ENCODE measurements at regions not wholly inside any gene's neighbourhood (a gene's known extent, or its start where the extent isn't known, plus 50 kb on each side); places are given as distances from the start of the nearest gene placed in this dataset.
"Not testable (repeated sequence)": the region's sequence is repeated elsewhere in the genome, so short reads cannot be mapped to it uniquely, and the experiment has no call there.

- DNase-seq (ENCODE audit: low read depth, low spot score), result no peak
- no peak overlapping the region for H3K4me3 ChIP-seq (ENCODE audit: low read length)
These were observed 433.7 kb upstream of the GYPC start for GRCh38 chr2:126222278-126222677.

- no peak overlapping the region for H3K4me3 ChIP-seq (ENCODE audit: low read length)
- DNase-seq (ENCODE audit: low read depth, low spot score), result no peak
These were observed 431.2 kb upstream of the GYPC start for GRCh38 chr2:126224776-126225175.

DNA sequence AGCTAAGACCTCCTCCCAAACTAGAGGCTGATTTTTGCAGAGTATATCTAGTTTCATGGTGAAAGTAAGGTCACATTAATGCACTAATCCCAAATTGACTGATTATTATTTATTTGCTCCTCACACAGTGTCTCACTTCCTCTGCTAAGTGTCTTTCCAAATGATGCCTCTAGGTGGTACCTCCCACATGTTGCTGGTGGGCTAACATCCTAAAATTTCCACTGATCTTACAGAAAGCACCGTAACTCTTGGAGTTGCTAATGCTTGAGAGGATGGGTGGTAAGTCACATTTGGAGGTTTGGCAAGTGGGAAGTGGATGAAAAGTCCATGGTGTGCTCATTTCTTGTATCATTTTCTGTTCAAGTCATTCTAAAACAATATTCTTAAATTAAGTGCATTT lies 428.7 kb upstream of the GYPC start:
- DNase-seq (ENCODE audit: low read depth, low spot score), result no peak
- H3K4me3 ChIP-seq (ENCODE audit: low read length), result no peak overlapping the region

- H3K4me3 ChIP-seq (ENCODE audit: low read length), result no peak overlapping the region
- DNase-seq (ENCODE audit: low read depth, low spot score), result no peak
These were observed 427.4 kb upstream of the GYPC start for GRCh38 chr2:126228531-126228930.

- H3K4me3 ChIP-seq (ENCODE audit: low read length), result no peak overlapping the region
- DNase-seq (ENCODE audit: low read depth, low spot score), result no peak
These were observed 417.7 kb upstream of the GYPC start for GRCh38 chr2:126238251-126238650.

DNA sequence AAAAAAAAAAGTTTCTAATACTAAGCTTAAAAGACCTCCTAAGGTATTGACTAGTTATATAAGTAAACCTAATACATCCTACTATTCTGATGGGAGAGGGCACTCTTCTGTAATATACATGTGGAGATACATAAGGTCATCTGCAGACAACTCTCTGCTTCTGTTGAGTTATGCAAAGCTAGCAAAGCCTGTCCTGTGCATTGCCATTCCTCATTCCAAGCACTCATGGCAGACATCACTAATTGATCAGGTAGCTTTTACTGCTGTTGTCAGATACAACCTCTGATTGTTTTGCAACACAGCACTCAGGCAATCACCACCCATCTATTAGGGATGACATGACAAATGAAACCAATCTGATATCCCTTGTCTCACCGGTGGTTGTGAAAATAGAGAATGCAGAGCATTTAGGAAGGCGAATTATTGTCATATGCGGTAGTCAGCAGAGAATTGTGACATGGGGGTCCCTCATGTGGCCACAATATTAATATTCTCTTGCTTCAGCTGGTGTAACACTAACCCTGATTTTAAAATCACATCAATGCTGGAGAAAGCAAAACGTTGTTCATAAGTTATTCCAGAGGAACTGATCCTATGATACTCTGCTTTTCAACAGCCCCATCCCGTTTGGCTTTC lies 416.5 kb upstream of the GYPC start:
- DNase-seq (ENCODE audit: low read depth, low spot score), result no peak
- no peak overlapping the region for H3K4me3 ChIP-seq (ENCODE audit: low read length)

- no peak for DNase-seq (ENCODE audit: low read depth, low spot score)
- H3K4me3 ChIP-seq (ENCODE audit: low read length), result no peak overlapping the region
These were observed 415.0 kb upstream of the GYPC start for GRCh38 chr2:126241001-126241400.

GRCh38 chr2:126241411-126241810 lies 414.5 kb upstream of the GYPC start:
- no peak for DNase-seq (ENCODE audit: low read depth, low spot score)

DNA sequence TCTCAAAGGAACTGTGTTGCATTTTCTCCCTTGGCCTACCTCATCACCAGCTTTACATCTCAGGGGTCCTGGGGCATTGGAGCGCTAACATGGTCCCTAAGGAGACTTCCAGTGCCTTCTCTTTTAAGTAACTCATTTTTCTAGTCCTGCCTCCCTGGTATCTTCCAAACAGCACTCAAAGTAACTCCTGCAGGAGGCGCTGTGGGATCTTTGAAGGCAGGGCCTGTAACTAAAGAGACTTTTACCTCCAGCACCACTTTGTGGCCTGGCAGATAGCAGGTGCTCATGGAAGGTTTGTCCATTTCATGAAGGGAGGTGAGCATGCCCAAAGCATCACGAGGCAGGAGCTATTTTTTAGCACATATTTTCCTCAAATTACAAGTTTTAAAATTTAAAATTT lies 411.0 kb upstream of the GYPC start:
- DNase-seq (ENCODE audit: low read depth, low spot score), result peak; percentile 47
- H3K4me3 ChIP-seq (ENCODE audit: low read length), result no peak overlapping the region

More at GRCh38 chr2:126241411-126241810, 414.5 kb upstream of the GYPC start:
- no peak overlapping the region for H3K4me3 ChIP-seq (ENCODE audit: low read length)

DNA sequence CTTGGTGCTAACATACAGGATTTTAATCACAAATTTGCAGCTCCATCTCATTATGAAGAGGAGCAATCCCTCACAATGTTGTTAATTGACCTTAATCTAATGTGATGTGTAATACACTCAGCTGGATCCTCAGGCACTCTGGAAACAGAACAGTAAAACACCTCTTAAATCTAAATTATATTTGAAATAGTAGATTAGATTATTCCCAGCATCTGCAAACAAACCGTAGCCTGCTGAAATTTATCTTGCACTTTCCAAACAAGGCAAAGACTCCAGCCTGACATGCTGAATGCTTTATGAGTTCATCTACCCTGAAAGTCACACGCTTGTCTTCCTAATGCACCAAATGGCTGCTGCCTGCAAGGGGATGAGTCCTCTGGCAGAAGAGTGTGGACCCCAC lies 402.3 kb upstream of the GYPC start:
- H3K4me3 ChIP-seq (ENCODE audit: low read length), result no peak overlapping the region
- DNase-seq (ENCODE audit: low read depth, low spot score), result no peak

DNA sequence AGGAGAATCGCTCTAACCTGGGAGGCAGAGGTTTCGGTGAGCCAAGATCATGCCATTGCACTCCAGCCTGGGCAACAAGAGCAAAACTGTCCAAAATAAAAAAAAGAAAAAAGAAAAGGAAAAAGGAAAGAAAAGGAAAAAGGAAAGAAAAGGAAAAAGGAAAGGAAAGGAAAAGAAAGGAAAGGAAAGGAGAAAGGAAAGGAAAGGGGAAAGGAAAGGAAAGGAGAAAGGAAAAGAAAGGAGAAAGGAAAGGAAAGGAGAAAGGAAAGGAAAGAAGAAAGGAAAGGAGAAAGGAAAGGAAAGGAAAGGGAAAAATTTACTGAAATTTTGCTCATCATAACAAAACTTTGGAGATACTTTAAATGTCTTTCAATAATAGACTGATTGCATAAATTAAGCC lies 391.3 kb upstream of the GYPC start:
- no peak for DNase-seq (ENCODE audit: low read depth, low spot score)
- H3K4me3 ChIP-seq (ENCODE audit: low read length), result no peak overlapping the region

GRCh38 chr2:126269911-126270310 lies 386.0 kb upstream of the GYPC start:
- H3K4me3 ChIP-seq (ENCODE audit: low read length), result no peak overlapping the region
- DNase-seq (ENCODE audit: low read depth, low spot score), result no peak

DNA sequence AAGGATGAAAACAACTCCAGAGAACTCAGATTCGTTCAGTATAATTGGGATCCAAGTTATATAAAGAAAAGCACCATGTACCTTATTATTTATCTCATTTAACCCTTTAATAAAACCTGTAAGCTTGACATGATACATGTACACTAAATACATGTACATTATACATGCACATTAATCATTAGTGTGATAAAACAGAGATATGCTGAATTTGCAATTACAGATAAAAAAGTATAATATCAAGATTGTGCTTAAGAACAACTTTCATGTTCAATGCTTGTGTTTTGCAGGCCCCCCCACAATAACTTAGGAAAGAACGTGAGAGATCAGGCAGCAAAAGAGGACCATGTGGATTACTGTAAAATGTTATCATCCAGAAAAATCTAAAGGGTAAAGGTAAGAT lies 385.4 kb upstream of the GYPC start:
- no peak for DNase-seq (ENCODE audit: low read depth, low spot score)
- no peak overlapping the region for H3K4me3 ChIP-seq (ENCODE audit: low read length)

GRCh38 chr2:126272401-126272800 lies 383.6 kb upstream of the GYPC start:
- no peak overlapping the region for H3K4me3 ChIP-seq (ENCODE audit: low read length)
- no peak for DNase-seq (ENCODE audit: low read depth, low spot score)

- DNase-seq (ENCODE audit: low read depth, low spot score), result no peak
These were observed 380.9 kb upstream of the GYPC start for GRCh38 chr2:126275098-126275497.

DNA sequence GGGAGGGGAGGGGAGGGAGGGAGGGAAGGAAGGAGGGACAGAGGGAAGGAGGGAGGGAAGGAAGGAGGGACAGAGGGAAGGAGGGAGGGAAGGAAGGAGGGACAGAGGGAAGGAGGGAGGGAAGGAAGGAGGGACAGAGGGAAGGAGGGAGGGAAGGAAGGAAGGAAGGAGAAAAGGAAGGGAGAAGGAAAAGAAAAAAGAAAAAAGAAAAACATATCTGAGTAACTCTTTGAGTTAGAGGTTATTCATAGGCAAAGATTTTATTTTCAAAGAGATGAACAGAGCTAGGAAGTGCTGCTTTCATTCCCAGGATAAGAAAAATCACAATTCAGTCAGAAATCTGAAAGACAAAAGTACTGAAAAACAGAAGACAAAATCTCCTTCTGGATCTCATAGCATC lies 379.7 kb upstream of the GYPC start:
- not testable (repeated sequence) for H3K4me3 ChIP-seq (ENCODE audit: low read length); DNase-seq (ENCODE audit: low read depth, low spot score)

More at GRCh38 chr2:126275098-126275497, 380.9 kb upstream of the GYPC start:
- no peak overlapping the region for H3K4me3 ChIP-seq (ENCODE audit: low read length)

- no peak for DNase-seq (ENCODE audit: low read depth, low spot score)
- no peak overlapping the region for H3K4me3 ChIP-seq (ENCODE audit: low read length)
These were observed 367.6 kb upstream of the GYPC start for GRCh38 chr2:126288362-126288761.

GRCh38 chr2:126293962-126294361 lies 362.0 kb upstream of the GYPC start:
- not testable (repeated sequence) for DNase-seq (ENCODE audit: low read depth, low spot score); H3K4me3 ChIP-seq (ENCODE audit: low read length)

- no peak for DNase-seq (ENCODE audit: low read depth, low spot score)
These were observed 356.4 kb upstream of the GYPC start for GRCh38 chr2:126299469-126299976.

DNA sequence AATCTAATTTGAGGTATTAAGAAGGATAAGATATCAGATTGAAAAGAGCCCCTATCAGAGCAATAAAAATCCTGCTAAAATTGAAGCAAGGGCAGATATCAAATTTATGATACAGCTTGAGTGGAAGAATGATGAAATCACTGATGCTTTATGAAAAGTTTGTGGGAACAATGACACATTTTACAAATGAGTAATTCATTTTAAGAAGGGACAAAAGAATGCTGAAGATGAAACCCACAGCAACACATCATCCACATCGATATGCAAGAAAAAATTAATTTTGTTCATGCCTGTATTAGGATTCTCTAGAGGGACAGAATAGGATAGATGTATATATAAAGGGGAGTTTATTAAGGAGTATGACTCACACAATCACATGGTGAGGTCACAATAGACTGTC lies 355.6 kb upstream of the GYPC start:
- DNase-seq (ENCODE audit: low read depth, low spot score), result no peak
- no peak overlapping the region for H3K4me3 ChIP-seq (ENCODE audit: low read length)

More at GRCh38 chr2:126299469-126299976, 356.4 kb upstream of the GYPC start:
- H3K4me3 ChIP-seq (ENCODE audit: low read length), result no peak overlapping the region

DNA sequence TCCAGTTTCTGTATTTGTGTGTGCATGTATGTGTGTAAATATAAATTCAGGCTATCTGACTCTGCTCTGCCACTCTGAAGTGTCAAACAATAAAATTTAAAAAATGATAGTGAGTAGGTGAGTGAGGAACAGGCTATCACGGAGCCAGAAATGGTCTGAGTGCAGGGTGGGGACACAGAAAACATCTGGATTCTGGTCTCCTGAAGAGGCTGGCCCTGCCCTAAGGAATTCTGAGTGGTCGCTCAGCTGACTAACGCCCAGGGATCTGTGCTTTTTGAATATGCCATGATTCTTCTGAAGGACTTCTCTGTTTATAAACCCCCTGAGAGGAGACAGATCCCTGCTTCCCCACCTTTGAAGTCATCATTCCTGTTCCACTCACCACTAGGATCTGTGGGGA lies 353.9 kb upstream of the GYPC start:
- no peak for DNase-seq (ENCODE audit: low read depth, low spot score)
- H3K4me3 ChIP-seq (ENCODE audit: low read length), result no peak overlapping the region

Data from Jurkat, Clone E6-1 (cell line).